Left colon (tissue), 2 donors: ENCODE measurements at regions not wholly inside any gene's neighbourhood (a gene's known extent, or its start where the extent isn't known, plus 50 kb on each side); places are given as distances from the start of the nearest gene placed in this dataset.

ENCODE experiments used
- ATAC-seq: fragments of 200-7000 bp; cut with Tn5 transposase; one replicate; pipeline ENCODE4 v1.9.1; 2020; ENCODE audit warnings: mild to moderate bottlenecking, moderate library complexity
- DNase-seq, 2 donors: peaks; one replicate each; pipeline ENCODE4 v3.0.0-alpha.2; 2020
- intact Hi-C, 2 donors: fragments of 100-400 bp; cut with DNase I in 1 of 2; cut with micrococcal nuclease in 1 of 2; formaldehyde crosslinking; loops; one replicate each; pipeline versions ENCODE4 v1.11.2 to v1.14.0; 2022; cut with DNase I, micrococcal nuclease
- donor health status: DM: no; HTN: no; CAD: no.
- donor health status: DM: yes; HTN: yes; CAD: no.

- ATAC-seq, result peak; percentile 7
- DNase-seq, result peak in 1 of 2 donors; percentile 16
- intact Hi-C loops, result no loop called here
Observed at GRCh38 chr14:104248203-104249055, 110.0 kb downstream of the KIF26A start.

GRCh38 chr14:104249089-104249488 is 110.7 kb downstream of the KIF26A start:
- intact Hi-C loops, result no loop called here
- DNase-seq, result no peak
- no peak for ATAC-seq

GRCh38 chr14:104249706-104250105 is 111.3 kb downstream of the KIF26A start:
- intact Hi-C loops, result no loop called here
- no peak for DNase-seq
- ATAC-seq, result no peak

DNA sequence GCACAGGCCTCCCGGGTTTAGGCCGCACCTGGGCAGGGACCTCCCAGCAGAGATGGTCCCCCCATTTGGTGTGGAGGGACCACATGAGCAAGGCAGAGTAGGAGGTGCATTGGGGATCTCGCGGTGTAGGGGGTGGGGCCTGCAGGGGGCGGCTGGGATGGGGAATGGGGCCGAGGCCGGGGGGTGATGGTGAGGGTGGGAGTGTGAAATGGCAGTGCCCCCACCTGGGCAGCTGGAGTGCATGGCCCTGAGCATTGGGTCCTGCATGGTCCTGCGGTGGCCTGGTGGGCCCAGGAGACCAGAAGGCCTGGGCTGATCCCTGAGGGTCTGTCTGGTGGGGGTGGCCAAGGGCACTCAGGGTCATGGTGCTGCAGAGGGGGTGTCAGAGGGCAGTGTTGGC is 111.8 kb downstream of the KIF26A start:
- DNase-seq (peak in 1 of 2 donors; percentile 16), ATAC-seq (no peak)
- intact Hi-C loops, result no loop called here

- ATAC-seq, result peak; percentile 53
- intact Hi-C loops, result no loop called here
- no peak for DNase-seq
Observed at GRCh38 chr14:104252256-104253215, 114.1 kb downstream of the KIF26A start.

GRCh38 chr14:104253223-104253822 is 114.9 kb downstream of the KIF26A start:
- DNase-seq, result no peak
- intact Hi-C loops, result no loop called here
- no peak for ATAC-seq

DNA sequence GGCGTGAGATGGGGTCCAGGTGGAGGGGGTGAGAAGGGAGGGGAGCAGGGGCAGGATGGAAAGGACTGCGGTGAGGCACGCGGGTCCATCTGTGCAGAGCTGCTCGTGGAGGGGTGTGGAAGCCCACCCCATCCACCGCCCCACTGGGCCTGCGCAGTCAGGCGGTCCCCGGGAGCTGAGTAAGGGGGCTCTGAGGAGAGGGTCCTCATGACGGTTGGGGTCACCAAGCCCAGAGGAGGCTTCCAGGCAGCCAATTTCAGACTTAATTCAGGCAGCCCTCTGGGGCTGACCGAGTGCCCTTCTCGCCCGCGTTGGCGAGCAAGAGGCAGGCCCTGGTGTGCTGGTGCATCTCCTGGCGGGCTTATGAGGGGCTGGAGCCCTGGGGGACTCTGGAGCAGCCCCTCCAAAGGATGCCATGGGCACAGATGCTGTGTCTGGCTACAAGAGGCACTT is 115.5 kb downstream of the KIF26A start:
- intact Hi-C loops, result no loop called here
- ATAC-seq (no peak), DNase-seq (no peak)

- intact Hi-C loops, result no loop called here
- DNase-seq (no peak), ATAC-seq (no peak)
Observed at GRCh38 chr14:104254735-104255400, 116.5 kb downstream of the KIF26A start.

GRCh38 chr14:104256025-104256424 is 117.6 kb downstream of the KIF26A start:
- DNase-seq (no peak), ATAC-seq (no peak)
- intact Hi-C loops, result no loop called here

DNA sequence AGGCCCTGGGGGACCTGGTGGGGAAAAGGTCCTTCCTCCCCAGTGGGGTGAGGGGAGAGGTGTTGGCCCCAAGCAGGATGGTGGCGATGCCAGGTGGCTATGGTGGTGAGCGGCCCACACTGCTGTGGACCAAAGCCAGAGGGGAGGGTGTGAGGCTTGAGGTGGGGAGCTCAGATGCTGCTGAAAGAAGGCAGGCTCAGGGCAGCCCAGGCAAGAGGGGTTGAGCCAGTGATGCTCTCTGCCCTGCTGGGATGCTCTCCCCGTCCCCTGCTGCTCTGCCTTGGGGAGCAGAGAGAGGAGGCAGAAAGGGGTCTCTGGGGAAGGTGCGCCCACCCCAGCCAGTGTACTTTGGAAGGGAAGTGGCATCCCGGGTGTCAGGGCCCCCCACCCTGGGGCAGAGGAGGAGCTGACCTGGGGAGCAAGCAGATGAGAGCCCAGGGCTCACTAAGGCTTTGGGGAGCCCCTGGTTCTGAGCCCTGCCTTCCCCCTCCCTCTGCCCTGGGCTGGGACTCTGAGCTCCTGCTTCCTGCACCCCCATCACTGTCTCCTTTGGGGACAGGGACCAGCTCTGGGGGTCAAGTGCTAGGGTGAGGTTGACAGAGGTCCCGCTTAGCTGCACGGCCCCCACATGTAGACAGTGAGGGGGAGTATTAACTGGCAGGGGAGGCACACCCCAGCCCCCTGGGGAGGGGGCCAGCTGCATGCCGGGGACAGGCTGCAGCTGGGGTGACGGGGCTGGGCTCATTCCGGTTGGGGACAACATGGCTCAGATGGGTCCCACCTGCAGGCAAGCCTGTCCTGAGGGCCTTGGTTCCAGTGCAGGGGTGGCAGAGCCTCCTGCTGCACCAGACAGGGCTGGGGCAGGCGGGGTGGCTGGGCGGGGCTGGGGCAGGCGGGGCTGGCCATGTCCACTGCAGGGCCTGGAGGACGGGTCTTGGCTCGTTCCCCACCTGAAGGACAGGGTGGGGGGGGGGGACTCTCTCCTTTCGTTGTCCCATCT is 124.4 kb downstream of the KIF26A start:
- intact Hi-C loops, result no loop called here
- DNase-seq (peak in 1 of 2 donors; percentile 21), ATAC-seq (no peak)

GRCh38 chr14:104263675-104264358 is 125.4 kb downstream of the KIF26A start:
- ATAC-seq (no peak), DNase-seq (peak in 1 of 2 donors; percentile 19)
- intact Hi-C loops, result no loop called here

DNA sequence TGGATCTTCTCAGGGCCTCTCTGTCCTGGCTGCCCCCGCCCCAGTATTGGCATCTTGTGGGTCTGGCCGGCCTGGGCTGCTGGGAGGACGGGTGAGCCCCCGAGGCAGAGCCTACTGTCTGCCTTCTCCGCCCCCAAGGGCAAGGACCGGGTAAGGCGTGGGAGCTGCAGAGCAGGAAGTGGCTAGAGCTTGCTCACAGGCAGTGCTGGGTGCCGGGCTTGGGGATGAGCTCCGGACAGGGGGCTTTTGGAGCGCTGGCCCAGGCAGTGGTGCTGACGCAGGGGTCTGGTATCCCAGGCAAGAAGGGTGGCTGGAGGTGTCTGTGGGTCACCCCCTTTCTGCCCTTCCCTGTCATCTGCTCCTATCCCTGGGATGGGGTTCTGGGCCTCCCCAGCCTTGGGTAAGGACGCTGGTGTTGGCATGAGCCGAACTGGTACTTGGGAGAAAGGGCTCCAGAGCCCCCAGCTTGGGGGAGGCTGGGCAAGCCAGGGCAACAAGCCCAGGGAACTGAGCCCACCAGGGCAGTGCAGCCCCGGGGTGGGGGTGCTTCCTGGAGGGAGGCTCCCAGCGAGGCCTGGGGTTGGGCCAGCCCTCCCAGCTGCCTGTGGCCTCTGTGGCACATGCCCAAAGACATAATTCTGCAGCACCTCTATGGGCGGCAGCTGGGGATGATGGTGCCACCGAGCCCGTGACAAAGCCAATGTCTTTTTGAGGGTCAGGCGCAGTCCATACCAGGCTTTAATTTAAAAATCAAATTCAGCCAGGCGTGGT is 126.3 kb downstream of the KIF26A start:
- peak; percentile 21 for ATAC-seq
- peak in 1 of 2 donors; percentile 26 for DNase-seq
- intact Hi-C loops, result no loop called here

DNA sequence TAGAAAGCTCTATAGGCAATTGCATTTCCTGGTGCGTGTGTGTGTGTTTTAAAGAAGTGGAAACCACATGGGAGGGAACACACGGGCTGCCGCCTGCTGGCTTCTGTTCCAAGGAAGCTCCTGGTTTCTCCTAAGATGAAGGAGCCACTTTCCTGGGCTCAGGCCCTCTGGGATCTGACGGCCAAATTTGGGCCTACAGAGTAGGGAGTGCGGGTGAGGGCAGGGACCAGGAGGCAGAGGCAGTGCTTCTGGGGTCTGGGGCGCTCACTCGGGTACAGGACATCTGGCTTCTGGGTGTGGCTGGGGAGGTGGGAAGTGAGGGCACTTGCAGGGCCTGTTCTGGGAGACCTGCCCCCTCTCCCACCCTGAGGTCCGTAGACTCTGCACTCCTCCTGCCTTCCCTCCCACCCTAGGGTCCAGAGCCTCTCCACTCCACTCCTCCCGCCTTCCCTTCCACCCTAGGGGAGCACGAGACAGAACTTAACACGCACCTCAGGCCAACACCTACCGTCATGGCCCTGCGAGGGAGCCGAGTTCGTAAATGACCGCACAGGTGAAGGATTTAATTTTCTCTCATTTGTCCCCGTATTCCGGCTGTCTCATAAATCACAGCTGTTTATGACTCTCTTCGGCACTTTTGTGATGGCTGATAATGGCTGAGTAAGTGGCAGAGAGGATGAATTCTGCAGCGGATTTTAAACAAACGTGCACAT is 127.7 kb downstream of the KIF26A start:
- DNase-seq (peak; percentile 39 to 45), ATAC-seq (peak; percentile 81)
- intact Hi-C loops, result no loop called here

GRCh38 chr14:104266631-104267575 is 128.5 kb downstream of the KIF26A start:
- peak in 1 of 2 donors; percentile 24 for DNase-seq
- intact Hi-C loops, result no loop called here
- ATAC-seq, result no peak

DNA sequence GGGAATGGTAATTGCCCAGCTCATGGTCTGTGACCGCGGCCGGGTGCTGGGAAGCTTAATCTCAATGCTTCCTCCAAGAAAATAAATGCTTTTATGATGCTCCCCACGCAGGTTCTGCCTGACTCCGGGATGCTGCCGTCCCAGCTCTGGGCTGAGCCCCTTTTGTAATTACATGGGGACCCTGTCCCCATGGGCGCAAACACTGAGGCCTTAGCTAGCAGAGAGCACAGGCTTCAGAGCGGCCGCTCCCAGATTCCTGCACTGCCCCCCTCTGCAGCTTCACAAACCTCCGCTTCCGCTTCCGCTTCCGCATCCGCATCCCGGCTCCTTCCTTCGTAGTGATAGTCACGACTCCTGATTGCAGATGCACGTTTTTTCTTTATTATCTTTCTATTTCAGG is 129.5 kb downstream of the KIF26A start:
- ATAC-seq (peak; percentile 68), DNase-seq (peak; percentile 35 to 56)
- intact Hi-C loops, result no loop called here
